K562 (cell line): ENCODE measurements at regions not wholly inside any gene's neighbourhood (a gene's known extent, or its start where the extent isn't known, plus 50 kb on each side); places are given as distances from the start of the nearest gene placed in this dataset.

Experiments
- ATAC-seq: fragments of 200-7000 bp; cut with Tn5 transposase; 3 replicates; pipeline ENCODE4 v1.9.1; 2020; ENCODE audit warnings: moderate library complexity
- BruUV-seq: library from RNA; stranded (reverse); fragments of 400-500 nt; replicated peaks from 2 replicates; lab custom pipeline; 2021; lab: Mats Ljungman, UMichigan
- CTCF ChIA-PET: fragments of 300-600 bp; formaldehyde crosslinking; extraction: SDS; loops from one replicate; lab custom pipeline; 2021; ENCODE audit warnings: low intra/inter-chr PET ratio; lab: Yijun Ruan, JAX
- POLR2A ChIA-PET: fragments of 300-600, 350-650 bp; sonication (Branson Sonifier 250); formaldehyde crosslinking; extraction: SDS; loops from one replicate; lab custom pipeline; 2021; ENCODE audit warnings: antibody characterized with exemption, inconsistent platforms; lab: Yijun Ruan, JAX
- DNase-seq, 4 experiments: peaks; one replicate each; pipeline versions ENCODE4 v3.0.0 to v3.0.0-alpha.2; 2011 to 2018; ENCODE audit warnings: low spot score in 3 of 4, mixed read lengths in 3 of 4; ENCODE audit errors: extremely low read depth in 1 of 4
- FAIRE-seq: peaks from 2 replicates; lab custom pipeline; 2011; peaks lifted over from hg19 to GRCh38; lab: Jason Lieb, UNC
- H2AFZ ChIP-seq: 2 replicates; pipeline ENCODE4 v1.6.0; 2011; ENCODE audit warnings: low read depth, low read length, control low read depth, inconsistent platforms
- H3K27ac ChIP-seq: fragments of 200-600 bp; 3 replicates; pipeline ENCODE4 v1.8.0; 2011; ENCODE audit warnings: low read depth, mild to moderate bottlenecking, control low read depth, inconsistent platforms, low read length, moderate library complexity, mixed read lengths; ENCODE audit errors: extremely low read depth
- H3K27me3 ChIP-seq, 2 experiments: fragments of 300-600 bp in 1 of 2; 2 replicates in 1 of 2; 3 replicates in 1 of 2; pipeline versions ENCODE4 v1.6.0 to v1.8.0; 2011; ENCODE audit warnings: inconsistent platforms in 2 of 2, low read length in 2 of 2, mild to moderate bottlenecking in 1 of 2, mixed read lengths in 1 of 2, moderate library complexity in 1 of 2; ENCODE audit not compliant: control insufficient read depth in 2 of 2, insufficient read depth in 2 of 2
- H3K36me3 ChIP-seq: fragments of 300-600 bp; 3 replicates; pipeline ENCODE4 v1.8.0; 2011; ENCODE audit warnings: mild to moderate bottlenecking, low read length, inconsistent platforms; ENCODE audit not compliant: control insufficient read depth, insufficient read depth
- H3K4me1 ChIP-seq, 2 experiments: fragments of 200-600 bp in 1 of 2; replicated peaks in 1 of 2; 2 replicates in 1 of 2; 3 replicates in 1 of 2; pipeline versions ENCODE4 v1.5.1 to v1.8.0; 2011; ENCODE audit warnings: inconsistent platforms in 2 of 2, low read length in 2 of 2, mild to moderate bottlenecking in 1 of 2, mixed read lengths in 1 of 2, moderate library complexity in 1 of 2; ENCODE audit not compliant: control insufficient read depth in 2 of 2, insufficient read depth in 2 of 2
- H3K4me2 ChIP-seq: 2 replicates; pipeline ENCODE4 v1.6.1; 2011; ENCODE audit warnings: low read length, control low read depth, inconsistent platforms, mixed read lengths; ENCODE audit not compliant: insufficient read depth
- H3K4me3 ChIP-seq: fragments of 200-600 bp; sonication (generic), shearing (Covaris generic); 2 replicates; pipeline ENCODE4 v1.5.1; 2016; ENCODE audit warnings: control low read depth, inconsistent platforms
- H3K79me2 ChIP-seq: fragments of 200-600 bp; 3 replicates; pipeline ENCODE4 v1.8.0; 2011; ENCODE audit warnings: low read length, inconsistent platforms; ENCODE audit not compliant: control insufficient read depth, insufficient read depth
- H3K9ac ChIP-seq, 2 experiments: 2 replicates each; pipeline versions ENCODE4 v1.6.0 to v1.6.1; 2011; ENCODE audit warnings: low read depth in 2 of 2, low read length in 2 of 2, control low read depth in 1 of 2, inconsistent platforms in 1 of 2, mild to moderate bottlenecking in 1 of 2, mixed read lengths in 1 of 2; ENCODE audit not compliant: insufficient read depth in 1 of 2
- H3K9me1 ChIP-seq: one replicate; pipeline ENCODE4 v1.6.0; 2011; ENCODE audit warnings: inconsistent platforms, mild to moderate bottlenecking, low read length, moderate library complexity; ENCODE audit not compliant: control insufficient read depth, insufficient read depth
- H3K9me3 ChIP-seq: replicated peaks from 2 replicates; pipeline ENCODE4 v1.5.1; 2011; ENCODE audit warnings: low read depth, low read length, inconsistent platforms; ENCODE audit not compliant: control insufficient read depth, insufficient read depth
- H4K20me1 ChIP-seq: replicated peaks from 2 replicates; pipeline ENCODE4 v1.6.1; 2011; ENCODE audit warnings: low read length, inconsistent platforms, mixed read lengths; ENCODE audit not compliant: control insufficient read depth, insufficient read depth
- CTBP1 ChIP-seq: fragments of 450-650 bp; IDR thresholded peaks from 2 replicates; pipeline ENCODE4 v1.6.1; 2016; ENCODE audit warnings: borderline replicate concordance
- KAT2B ChIP-seq: IDR thresholded peaks from one replicate; pipeline ENCODE4 v1.6.1; 2012; ENCODE audit warnings: low read depth, mild to moderate bottlenecking, control low read depth, inconsistent platforms, low read length, moderate library complexity
- L3MBTL2 ChIP-seq: fragments of 450-650 bp; IDR thresholded peaks from 2 replicates; pipeline ENCODE4 v1.6.1; 2016; ENCODE audit warnings: mild to moderate bottlenecking, moderate library complexity
- MAX ChIP-seq: sonication (generic); formaldehyde crosslinking; IDR thresholded peaks from 2 replicates; pipeline ENCODE4 v1.9.0; 2022; ENCODE audit warnings: mild to moderate bottlenecking, missing genetic modification reagents
- NFE2L1 ChIP-seq: fragments of 450-650 bp; IDR thresholded peaks from 2 replicates; pipeline ENCODE4 v1.6.1; 2016; ENCODE audit warnings: missing genetic modification characterization, low read depth, mild to moderate bottlenecking, missing compliant biosample characterization, moderate library complexity, borderline replicate concordance
- PKNOX1 ChIP-seq: fragments of 450-650 bp; IDR thresholded peaks from 2 replicates; pipeline ENCODE4 v1.6.1; 2016
- PTRF ChIP-seq: fragments of 450-650 bp; IDR thresholded peaks from 2 replicates; pipeline ENCODE4 v1.6.1; 2016; ENCODE audit warnings: mild to moderate bottlenecking, missing genetic modification characterization, missing compliant biosample characterization
- RAD21 ChIP-seq, 2 experiments: fragments of 250-450 bp in 1 of 2; fragments of 450-650 bp in 1 of 2; sonication (Bioruptor Pico) in 1 of 2; formaldehyde crosslinking in 1 of 2; IDR thresholded peaks in 1 of 2; conservative IDR thresholded peaks in 1 of 2; 2 replicates each; pipeline versions ENCODE4 v1.4.0 to v1.8.0; 2020 to 2022; ENCODE audit warnings: mild to moderate bottlenecking in 2 of 2, moderate library complexity in 1 of 2
- TARDBP ChIP-seq: fragments of 450-650 bp; IDR thresholded peaks from 2 replicates; pipeline ENCODE4 v1.6.1; 2016
- ZNF263 ChIP-seq: sonication (generic); formaldehyde crosslinking; IDR thresholded peaks from 2 replicates; pipeline ENCODE4 v1.8.0; 2022; ENCODE audit warnings: mild to moderate bottlenecking, missing genetic modification reagents, borderline replicate concordance
- ZNF311 ChIP-seq: fragments of 250-450 bp; sonication (Bioruptor Pico); IDR thresholded peaks from 2 replicates; pipeline ENCODE4 v1.4.0; 2020; ENCODE audit warnings: mild to moderate bottlenecking, moderate library complexity
- ZNF431 ChIP-seq: sonication (generic); formaldehyde crosslinking; IDR thresholded peaks from 2 replicates; pipeline ENCODE4 v1.8.0; 2022; ENCODE audit warnings: mild to moderate bottlenecking, missing genetic modification reagents
- ZNF511 ChIP-seq: sonication (generic); formaldehyde crosslinking; IDR thresholded peaks from 2 replicates; pipeline ENCODE4 v1.8.0; 2022; ENCODE audit warnings: mild to moderate bottlenecking, missing genetic modification reagents
- WGBS: fragments of 100-300 bp; shearing (Covaris generic); methylation state at CpG from one replicate; pipeline ENCODE4 v1.1.6; 2016; ENCODE audit warnings: low coverage, mixed read lengths; ENCODE audit not compliant: insufficient coverage; ENCODE audit errors: missing lambda C conversion rate; 5-methylcytosine and 5-hydroxymethylcytosine counted together
- in situ Hi-C: fragments of 300-500 bp; cut with MboI; formaldehyde crosslinking; loops from 4 replicates; pipeline ENCODE4 v1.15.0; 2018; ENCODE audit warnings: inconsistent platforms, mixed read lengths
- intact Hi-C: fragments of 100-400 bp; cut with micrococcal nuclease; formaldehyde crosslinking; loops from 2 replicates; pipeline ENCODE4 v1.14.2; 2022
- TF ChIP-seq, protein P1 (sequence below), 3 experiments: IDR thresholded peaks in 2 of 3; conservative IDR thresholded peaks in 1 of 3; 2 replicates each; pipeline ENCODE4 v1.5.1; 2011 to 2012; ENCODE audit warnings: low read length in 3 of 3, mild to moderate bottlenecking in 3 of 3, control low read depth in 2 of 3, improper control_type of control experiment in 1 of 3, inconsistent platforms in 1 of 3, low read depth in 1 of 3, mixed read lengths in 1 of 3, moderate library complexity in 1 of 3; ENCODE audit not compliant: insufficient read depth in 2 of 3
- TF ChIP-seq, protein P2 (sequence below): fragments of 450-650 bp; formaldehyde crosslinking; IDR thresholded peaks from 2 replicates; pipeline ENCODE4 v1.4.0; 2020; ENCODE audit warnings: mild to moderate bottlenecking, moderate library complexity

- no peaks in the 10 kb centered on the region for H3K9me3 ChIP-seq
- TF ChIP-seq PKNOX1 (peak; percentile 18; the same call in 1 of the 2 replicates), TARDBP (no peak), MAX (CRISPR knock-in tag) (peak; percentile 70), ZNF431 (CRISPR knock-in tag) (0 out of 2 replicates have a peak, but pooled peaks have one; percentile 23), NFE2L1 (no peak), PTRF (tag) (no peak), RAD21 (CRISPR knock-in tag; conservative IDR thresholded peaks at IDR 0.05 in 1 of 2, IDR thresholded peaks at IDR 0.05 in 1 of 2) (peak; percentile 41 to 65), ZNF263 (CRISPR knock-in tag) (0 out of 2 replicates have a peak, but pooled peaks have one; percentile 30), KAT2B (no peak), ZNF311 (no peak), CTBP1 (0 out of 2 replicates have a peak, but pooled peaks have one; percentile 31), L3MBTL2 (peak; percentile 38; the same call in 1 of the 2 replicates), ZNF511 (CRISPR knock-in tag) (0 out of 2 replicates have a peak, but pooled peaks have one; percentile 25)
- TF ChIP-seq, protein P1, sequence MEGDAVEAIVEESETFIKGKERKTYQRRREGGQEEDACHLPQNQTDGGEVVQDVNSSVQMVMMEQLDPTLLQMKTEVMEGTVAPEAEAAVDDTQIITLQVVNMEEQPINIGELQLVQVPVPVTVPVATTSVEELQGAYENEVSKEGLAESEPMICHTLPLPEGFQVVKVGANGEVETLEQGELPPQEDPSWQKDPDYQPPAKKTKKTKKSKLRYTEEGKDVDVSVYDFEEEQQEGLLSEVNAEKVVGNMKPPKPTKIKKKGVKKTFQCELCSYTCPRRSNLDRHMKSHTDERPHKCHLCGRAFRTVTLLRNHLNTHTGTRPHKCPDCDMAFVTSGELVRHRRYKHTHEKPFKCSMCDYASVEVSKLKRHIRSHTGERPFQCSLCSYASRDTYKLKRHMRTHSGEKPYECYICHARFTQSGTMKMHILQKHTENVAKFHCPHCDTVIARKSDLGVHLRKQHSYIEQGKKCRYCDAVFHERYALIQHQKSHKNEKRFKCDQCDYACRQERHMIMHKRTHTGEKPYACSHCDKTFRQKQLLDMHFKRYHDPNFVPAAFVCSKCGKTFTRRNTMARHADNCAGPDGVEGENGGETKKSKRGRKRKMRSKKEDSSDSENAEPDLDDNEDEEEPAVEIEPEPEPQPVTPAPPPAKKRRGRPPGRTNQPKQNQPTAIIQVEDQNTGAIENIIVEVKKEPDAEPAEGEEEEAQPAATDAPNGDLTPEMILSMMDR (IDR thresholded peaks at IDR 0.05 in 2 of 3, conservative IDR thresholded peaks at IDR 0.05 in 1 of 3; ENCODE audit: insufficient read depth in 2 of 3, low read depth in 1 of 3, low read length in 3 of 3), result peak; percentile 34 to 83 (median 52); a peak in 4 of 6 replicates
- TF ChIP-seq, protein P2, sequence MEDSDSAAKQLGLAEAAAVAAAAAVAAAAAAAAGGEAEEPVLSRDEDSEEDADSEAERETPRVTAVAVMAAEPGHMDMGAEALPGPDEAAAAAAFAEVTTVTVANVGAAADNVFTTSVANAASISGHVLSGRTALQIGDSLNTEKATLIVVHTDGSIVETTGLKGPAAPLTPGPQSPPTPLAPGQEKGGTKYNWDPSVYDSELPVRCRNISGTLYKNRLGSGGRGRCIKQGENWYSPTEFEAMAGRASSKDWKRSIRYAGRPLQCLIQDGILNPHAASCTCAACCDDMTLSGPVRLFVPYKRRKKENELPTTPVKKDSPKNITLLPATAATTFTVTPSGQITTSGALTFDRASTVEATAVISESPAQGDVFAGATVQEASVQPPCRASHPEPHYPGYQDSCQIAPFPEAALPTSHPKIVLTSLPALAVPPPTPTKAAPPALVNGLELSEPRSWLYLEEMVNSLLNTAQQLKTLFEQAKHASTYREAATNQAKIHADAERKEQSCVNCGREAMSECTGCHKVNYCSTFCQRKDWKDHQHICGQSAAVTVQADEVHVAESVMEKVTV, result peak; percentile 34; the same call in 1 of the 2 replicates
These were observed 149.6 kb downstream of the LMO4 start for GRCh38 chr1:87478231-87478630.

More at GRCh38 chr1:87478231-87478630, 149.6 kb downstream of the LMO4 start:
- peak; percentile 96 for ATAC-seq
- Histone ChIP-seq H3K79me2 (no peaks in the 10 kb centered on the region), H2AFZ (no peak overlapping the region; the same call in 1 of the 2 replicates), H3K9ac (no peak overlapping the region), H3K27ac (no peak overlapping the region), H3K36me3 (no peaks in the 10 kb centered on the region), H3K4me1 (no peaks in the 10 kb centered on the region), H4K20me1 (no peaks in the 10 kb centered on the region), H3K9me1 (no peaks in the 10 kb centered on the region), H3K4me3 (no peak overlapping the region), H3K27me3 (peaks cover 0 to 6% of the 10 kb centered on the region in 2 experiments; a peak in 2 of 5 replicates), H3K4me2 (peak overlapping the region; percentile 0; the same call in 1 of the 2 replicates)
- in situ Hi-C loops, result no loop called here
- DNase-seq, result peak in 2 of 4 experiments; percentile 14 to 52
- whole genome bisulfite sequencing, result 9% methylated on average over 3 of the region's 3 CpGs
- FAIRE-seq, result peak; percentile 40
- CTCF ChIA-PET, result no interaction called here
- no TSS peak for BruUV-seq
- intact Hi-C loops, result no loop called here
- POLR2A ChIA-PET, result interaction anchor here (0.6 kb wide), 1 partner anchor 206 kb away, joined by 3 read pairs; no protein-coding TSS in a partner anchor
